Heart left ventricle (tissue), 16 donors: ENCODE measurements at regions not wholly inside any gene's neighbourhood (a gene's known extent, or its start where the extent isn't known, plus 50 kb on each side); places are given as distances from the start of the nearest gene placed in this dataset.

Experiments
- ATAC-seq, 4 donors: fragments of 200-7000 bp; cut with Tn5 transposase; one replicate each; pipeline ENCODE4 v1.9.1; 2020 to 2022; ENCODE audit warnings: moderate library complexity in 4 of 4, mild to moderate bottlenecking in 3 of 4, moderate number of reproducible peaks in 1 of 4
- DNase-seq, 5 donors: peaks; one replicate each; pipeline ENCODE4 v3.0.0-alpha.2; 2020
- H3K27ac ChIP-seq, 12 donors: fragments of 200-600 bp; sonication (generic) in 4 of 12; one replicate each; pipeline versions ENCODE4 v1.5.0 to v1.8.0; 2016 to 2022; ENCODE audit warnings: mild to moderate bottlenecking in 2 of 12
- H3K27me3 ChIP-seq, 9 donors: fragments of 200-600 bp; sonication (generic) in 2 of 9; one replicate each; pipeline versions ENCODE4 v1.5.1 to v1.8.0; 2016 to 2022; ENCODE audit warnings: mild to moderate bottlenecking in 3 of 9
- H3K36me3 ChIP-seq, 9 donors: fragments of 200-600 bp; sonication (generic) in 2 of 9; one replicate each; pipeline versions ENCODE4 v1.5.0 to v1.8.0; 2018 to 2022; ENCODE audit warnings: mild to moderate bottlenecking in 2 of 9
- H3K4me1 ChIP-seq, 12 donors: fragments of 200-600 bp; sonication (generic) in 4 of 12; one replicate each; pipeline versions ENCODE4 v1.5.0 to v1.8.0; 2016 to 2022; ENCODE audit warnings: mild to moderate bottlenecking in 3 of 12
- H3K4me3 ChIP-seq, 12 donors: fragments of 200-600 bp; sonication (generic) in 4 of 12; one replicate each; pipeline versions ENCODE4 v1.5.0 to v1.8.0; 2017 to 2022; ENCODE audit warnings: mild to moderate bottlenecking in 9 of 12, moderate library complexity in 4 of 12
- H3K9me3 ChIP-seq, 12 donors: fragments of 200-600 bp; sonication (generic) in 4 of 12; one replicate each; pipeline versions ENCODE4 v1.5.0 to v1.8.0; 2016 to 2022; ENCODE audit warnings: mild to moderate bottlenecking in 1 of 12
- POLR2A ChIP-seq, 2 donors: fragments of 450-650 bp; IDR thresholded peaks; one replicate each; pipeline ENCODE4 v1.6.1; 2017; ENCODE audit warnings: antibody characterized with exemption in 2 of 2, mild to moderate bottlenecking in 2 of 2, moderate library complexity in 2 of 2
- WGBS, 4 donors: extraction: QIAGEN DNeasy Blood & Tissue Kit in 2 of 4; methylation state at CpG; one replicate each; pipeline versions ENCODE4 v1.1.5 to v1.1.7; 2013 to 2018; 5-methylcytosine and 5-hydroxymethylcytosine counted together
- intact Hi-C, 10 donors: fragments of 100-400 bp; cut with DNase I; formaldehyde crosslinking; loops; one replicate each; pipeline versions ENCODE4 v1.11.1 to v1.14.2; 2022
- TF ChIP-seq, protein P1 (sequence below), 12 donors: fragments of 200-600 bp; sonication (generic) in 4 of 12; IDR thresholded peaks; one replicate each; pipeline versions ENCODE4 v1.5.0 to v1.8.0; 2018 to 2022; ENCODE audit warnings: antibody characterized with exemption in 12 of 12, mild to moderate bottlenecking in 5 of 12
- donor health status: ischemic (EF 13 %, LVEDD 7.1; RV severe dilation, severe dysfunction).
- donor health status: healthy with polysubstance abuse.
- donor health status: DM: no; HTN: yes; CAD: no.
- donor health status: DM: no; HTN: no; CAD: no.
- donor health status: ischemic (EF 25% LVEDD 6.9; RV normal size, moderate dysfunction).
- donor health status: ischemic (EF 25% LVEDD 5.7; RV mildly dilated, moderate dysfunction).
- donor health status: healthy.
- donor health status: DM: yes; HTN: yes; CAD: no.
- donor health status: ischemic (EF 35%, LVEDD 5.7; RV mildly dilated, moderate dysfunction).
- donor health status: nonischemic (EF 11% LVEDD 7.7; RV severe dilation, severe dysfunction).
- donor health status: DM: yes; HTN: yes; CAD: no.
- donor health status: PGD.
- donor health status: ischemic (EF 29% LVEDD 5.4; RV normal size, mild dysfunction).
- donor health status: nonischemic (EF 23%, LVEDD 6.1; RV moderate dilation, normal function).

DNA sequence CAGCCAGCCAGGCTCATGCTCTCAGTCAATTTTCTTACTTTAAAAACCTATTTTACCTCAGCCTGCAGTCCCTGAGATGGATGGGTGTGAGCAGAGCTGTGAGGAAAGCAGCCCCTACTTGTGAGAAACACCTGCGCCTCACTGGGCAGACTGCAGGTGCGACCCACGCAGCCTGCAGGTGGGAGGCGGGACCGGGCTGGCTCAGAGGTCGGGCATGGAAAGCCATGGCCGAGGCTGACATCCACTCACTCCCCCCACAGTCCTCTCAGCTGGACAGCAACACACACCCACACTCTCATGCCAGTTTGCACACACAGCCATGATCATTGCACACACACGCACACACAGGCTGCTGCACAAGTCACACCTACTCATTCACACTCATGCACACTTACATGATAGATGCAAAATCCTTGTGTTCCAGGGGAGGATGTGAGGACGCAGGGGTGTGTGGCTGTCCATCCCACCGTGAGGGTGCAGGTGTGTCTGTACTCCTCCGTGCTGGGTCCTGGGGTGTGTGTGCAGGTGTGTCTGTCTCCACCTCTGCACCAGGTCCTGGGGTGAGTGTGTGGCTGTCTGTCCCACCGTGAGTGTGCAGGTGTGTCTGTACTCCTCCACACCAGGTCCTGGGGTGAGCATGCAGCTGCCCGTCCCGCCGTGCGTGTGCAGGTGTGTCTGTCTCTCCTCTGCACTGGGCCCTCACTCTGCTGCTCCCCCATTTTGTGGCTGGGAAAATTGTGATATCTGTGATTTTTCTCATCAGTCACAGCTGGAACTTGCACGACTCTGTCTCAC is 166.5 kb downstream of the RTP5 start:
- no peak for TF ChIP-seq POLR2A (IDR thresholded peaks at IDR 0.05)
- TF ChIP-seq, protein P1, sequence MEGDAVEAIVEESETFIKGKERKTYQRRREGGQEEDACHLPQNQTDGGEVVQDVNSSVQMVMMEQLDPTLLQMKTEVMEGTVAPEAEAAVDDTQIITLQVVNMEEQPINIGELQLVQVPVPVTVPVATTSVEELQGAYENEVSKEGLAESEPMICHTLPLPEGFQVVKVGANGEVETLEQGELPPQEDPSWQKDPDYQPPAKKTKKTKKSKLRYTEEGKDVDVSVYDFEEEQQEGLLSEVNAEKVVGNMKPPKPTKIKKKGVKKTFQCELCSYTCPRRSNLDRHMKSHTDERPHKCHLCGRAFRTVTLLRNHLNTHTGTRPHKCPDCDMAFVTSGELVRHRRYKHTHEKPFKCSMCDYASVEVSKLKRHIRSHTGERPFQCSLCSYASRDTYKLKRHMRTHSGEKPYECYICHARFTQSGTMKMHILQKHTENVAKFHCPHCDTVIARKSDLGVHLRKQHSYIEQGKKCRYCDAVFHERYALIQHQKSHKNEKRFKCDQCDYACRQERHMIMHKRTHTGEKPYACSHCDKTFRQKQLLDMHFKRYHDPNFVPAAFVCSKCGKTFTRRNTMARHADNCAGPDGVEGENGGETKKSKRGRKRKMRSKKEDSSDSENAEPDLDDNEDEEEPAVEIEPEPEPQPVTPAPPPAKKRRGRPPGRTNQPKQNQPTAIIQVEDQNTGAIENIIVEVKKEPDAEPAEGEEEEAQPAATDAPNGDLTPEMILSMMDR (IDR thresholded peaks at IDR 0.05): no peak
- H3K36me3 ChIP-seq: no peaks in the 10 kb centered on the region
- no peaks in the 10 kb centered on the region for H3K9me3 ChIP-seq
- DNase-seq (no peak), ATAC-seq (no peak)
- H3K27me3 ChIP-seq: peaks cover 0 to 52% (median 15%) of the 10 kb centered on the region in 9 donors
- H3K27ac ChIP-seq: no peak overlapping the region
- no peak overlapping the region for H3K4me3 ChIP-seq
- intact Hi-C loops: no loop called here
- WGBS, 4 donors: 70 to 88% (median 83%) methylated on average over 13 to 17 of the region's 17 CpGs
- no peaks in the 10 kb centered on the region for H3K4me1 ChIP-seq

GRCh38 chr2:242036653-242036950 is 167.1 kb downstream of the RTP5 start:
- no peak for ATAC-seq
- DNase-seq: no peak
- H3K4me3 ChIP-seq: no peak overlapping the region
- no peaks in the 10 kb centered on the region for H3K4me1 ChIP-seq
- no peaks in the 10 kb centered on the region for H3K36me3 ChIP-seq
- intact Hi-C loops: no loop called here
- TF ChIP-seq, protein P1 (IDR thresholded peaks at IDR 0.05): no peak
- TF ChIP-seq POLR2A (IDR thresholded peaks at IDR 0.05): no peak
- WGBS, 4 donors: 67 to 76% (median 72%) methylated on average over 7 of the region's 7 CpGs
- H3K27me3 ChIP-seq: peaks cover 0 to 50% (median 15%) of the 10 kb centered on the region in 9 donors
- H3K27ac ChIP-seq: no peak overlapping the region
- no peaks in the 10 kb centered on the region for H3K9me3 ChIP-seq

- WGBS, 4 donors: 80 to 87% (median 84%) methylated on average over 20 of the region's 20 CpGs
- H3K27me3 ChIP-seq: peaks cover 0 to 46% (median 8%) of the 10 kb centered on the region in 9 donors
These were observed 168.8 kb downstream of the RTP5 start for GRCh38 chr2:242038166-242038927.

GRCh38 chr2:242038928-242039341 is 169.4 kb downstream of the RTP5 start:
- ATAC-seq: no peak
- whole genome bisulfite sequencing, 4 donors: 70 to 81% (median 74%) methylated on average over 11 to 13 of the region's 13 CpGs

More at GRCh38 chr2:242038166-242038927, 168.8 kb downstream of the RTP5 start:
- no peaks in the 10 kb centered on the region for H3K4me1 ChIP-seq
- TF ChIP-seq, protein P1 (IDR thresholded peaks at IDR 0.05): no peak
- no peak for TF ChIP-seq POLR2A (IDR thresholded peaks at IDR 0.05)
- intact Hi-C loops: no loop called here
- H3K9me3 ChIP-seq: no peaks in the 10 kb centered on the region
- no peaks in the 10 kb centered on the region for H3K36me3 ChIP-seq
- no peak overlapping the region for H3K4me3 ChIP-seq
- ATAC-seq (no peak), DNase-seq (no peak)
- no peak overlapping the region for H3K27ac ChIP-seq

More at GRCh38 chr2:242038928-242039341, 169.4 kb downstream of the RTP5 start:
- DNase-seq: no peak
- Histone ChIP-seq H3K27ac (no peak overlapping the region), H3K4me3 (no peak overlapping the region), H3K27me3 (peaks cover 0 to 48% (median 8%) of the 10 kb centered on the region in 9 donors), H3K9me3 (no peaks in the 10 kb centered on the region), H3K36me3 (no peaks in the 10 kb centered on the region), H3K4me1 (no peaks in the 10 kb centered on the region)
- intact Hi-C loops: no loop called here
- no peak for TF ChIP-seq POLR2A (IDR thresholded peaks at IDR 0.05)
- TF ChIP-seq, protein P1 (IDR thresholded peaks at IDR 0.05): no peak
